Epithelial cell of proximal tubule (primary cell): ENCODE measurements at regions not wholly inside any gene's neighbourhood (a gene's known extent, or its start where the extent isn't known, plus 50 kb on each side); places are given as distances from the start of the nearest gene placed in this dataset.

Source experiments
- DNase-seq: peaks from one replicate; pipeline ENCODE4 v3.0.0-alpha.2; 2011; ENCODE audit warnings: low read depth
- H3K4me3 ChIP-seq: 2 replicates; pipeline ENCODE4 v1.5.1; 2011; ENCODE audit warnings: low read depth, mild to moderate bottlenecking, low read length
- CTCF ChIP-seq: conservative IDR thresholded peaks from 2 replicates; pipeline ENCODE4 v1.5.1; 2012; ENCODE audit warnings: low read depth, mild to moderate bottlenecking, low read length

DNA sequence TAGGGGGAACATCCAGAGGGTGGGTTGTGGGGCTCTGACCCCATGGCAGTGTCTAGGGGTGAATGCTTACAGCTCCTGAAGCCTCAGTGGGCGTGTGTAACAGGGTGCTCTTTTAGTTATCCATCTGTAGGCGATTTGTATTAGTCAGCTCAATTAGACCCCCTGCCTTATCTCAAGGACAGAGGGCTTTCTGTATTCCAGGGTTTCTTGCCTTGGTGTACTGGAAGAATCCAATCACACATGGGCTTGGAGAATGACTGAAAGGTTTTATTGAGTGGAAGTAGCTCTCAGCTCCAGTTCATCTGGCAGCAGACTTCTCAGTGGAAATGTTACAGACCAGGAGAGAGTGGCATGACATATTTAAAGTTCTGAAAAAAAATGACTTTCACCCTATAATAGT lies 334.0 kb upstream of the GCFC2 start:
- DNase-seq, result no peak
- no peak for TF ChIP-seq CTCF
- no peak overlapping the region for H3K4me3 ChIP-seq

DNA sequence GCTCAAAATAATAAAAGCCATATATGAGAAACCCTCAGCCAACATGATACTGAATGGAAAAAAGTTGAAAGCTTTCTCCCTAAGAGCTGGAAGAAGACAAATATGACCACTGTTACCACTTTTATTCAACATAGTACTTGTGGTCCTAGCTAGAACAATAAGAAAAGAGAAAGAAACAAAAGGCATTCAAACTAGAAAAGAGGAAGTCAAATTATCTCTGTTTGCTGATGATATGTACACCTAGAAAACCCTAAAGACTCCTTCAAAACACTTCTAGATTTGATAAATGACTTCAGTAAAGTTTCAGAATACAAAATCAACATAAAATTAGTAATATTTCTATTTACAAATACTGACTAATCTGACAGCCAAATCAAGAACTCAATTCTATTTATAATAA lies 328.8 kb upstream of the GCFC2 start:
- DNase-seq, result no peak
- no peak for TF ChIP-seq CTCF
- no peak overlapping the region for H3K4me3 ChIP-seq

GRCh38 chr2:76027761-76028160 lies 317.0 kb upstream of the GCFC2 start:
- no peak for TF ChIP-seq CTCF
- no peak for DNase-seq
- no peak overlapping the region for H3K4me3 ChIP-seq

DNA sequence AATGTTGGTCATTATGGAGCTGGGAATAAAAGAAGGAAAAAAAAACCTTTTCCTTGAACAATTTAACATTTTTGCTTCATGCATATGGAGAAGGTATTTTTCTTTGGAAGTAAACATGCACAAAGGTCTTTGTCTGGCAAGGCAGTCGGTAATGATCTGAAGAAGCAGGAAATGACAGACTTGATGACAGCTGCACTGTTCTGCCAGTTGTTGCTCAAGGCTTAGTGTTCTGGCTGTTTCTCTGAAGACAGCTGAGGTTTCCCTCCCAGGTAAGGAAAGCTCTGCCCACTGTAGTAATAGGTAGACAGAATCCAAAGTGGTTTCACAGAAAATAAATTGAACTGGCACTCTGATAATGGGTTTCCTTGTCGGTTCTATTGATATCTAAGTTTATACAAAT lies 308.4 kb upstream of the GCFC2 start:
- no peak overlapping the region for H3K4me3 ChIP-seq
- DNase-seq, result no peak
- no peak for TF ChIP-seq CTCF

DNA sequence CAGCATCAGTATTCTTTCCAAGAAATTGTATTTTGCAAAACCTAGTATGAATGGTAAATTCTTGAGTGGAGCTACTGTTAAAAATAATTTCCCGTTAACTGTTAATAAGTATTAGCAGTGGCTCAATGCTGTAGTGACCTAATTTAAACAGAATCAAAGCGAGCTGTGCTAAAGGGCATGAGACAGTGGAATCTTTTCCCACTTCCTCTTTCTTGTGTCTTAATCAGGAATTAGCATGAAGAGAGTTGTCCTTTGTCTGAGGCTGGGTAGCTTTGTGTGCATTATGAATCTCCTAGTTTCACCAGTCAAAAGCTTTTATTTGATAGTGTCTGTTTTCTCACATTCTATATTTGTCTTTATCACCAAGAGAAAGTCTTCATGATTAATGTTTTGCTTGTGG lies 298.8 kb upstream of the GCFC2 start:
- no peak for TF ChIP-seq CTCF
- DNase-seq, result no peak
- no peak overlapping the region for H3K4me3 ChIP-seq

DNA sequence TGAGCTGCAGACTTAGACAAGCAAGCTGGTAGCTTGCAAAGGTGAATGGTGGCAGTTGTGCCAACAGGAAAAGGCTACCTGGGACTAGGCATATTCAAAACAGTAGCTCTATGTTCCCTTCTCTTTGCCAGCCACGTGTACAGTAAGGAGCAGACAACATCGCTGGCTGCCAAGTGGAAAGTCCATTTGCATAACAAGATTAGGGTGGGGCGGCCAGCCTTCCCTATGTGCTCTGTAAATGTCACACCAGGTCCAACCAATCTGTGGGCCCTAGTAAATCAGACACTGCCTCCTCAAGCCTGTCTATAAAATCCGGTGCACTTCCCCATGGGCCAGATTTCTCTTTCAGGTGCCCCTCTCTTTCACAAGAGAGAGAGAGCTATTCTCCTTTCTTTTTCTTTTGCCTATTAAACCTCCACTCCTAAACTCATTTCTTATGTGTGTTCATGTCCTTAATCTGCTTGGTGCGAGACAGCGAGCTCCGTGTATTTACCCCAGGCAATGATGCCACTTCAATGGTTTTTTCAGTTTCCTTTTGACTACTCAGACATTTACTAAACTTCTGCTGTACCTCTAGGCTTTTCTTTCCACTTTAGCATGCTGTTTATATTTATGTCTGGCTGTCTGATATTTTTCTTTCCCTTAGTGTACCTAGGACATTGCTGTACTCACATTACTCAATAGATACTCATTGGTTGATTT lies 297.4 kb upstream of the GCFC2 start:
- H3K4me3 ChIP-seq, result no peak overlapping the region
- no peak for TF ChIP-seq CTCF
- DNase-seq, result no peak

DNA sequence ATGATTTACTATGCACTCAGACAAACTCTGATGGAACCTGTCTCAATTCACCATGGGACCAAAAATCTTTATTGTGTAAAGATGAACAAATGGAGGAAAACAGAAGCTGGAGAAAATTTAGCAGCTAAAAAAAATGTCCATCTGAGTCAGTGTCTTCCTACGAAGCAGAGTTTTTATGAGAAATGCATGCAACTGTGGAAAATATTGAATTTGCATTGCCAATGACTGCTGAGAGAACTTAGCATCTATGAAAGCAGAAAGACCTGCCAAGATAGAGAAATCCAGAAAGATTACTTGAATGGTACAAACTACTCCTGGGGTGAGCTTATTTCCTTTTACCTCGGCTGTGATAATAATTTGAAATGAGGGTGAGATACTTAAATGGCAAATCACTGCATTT lies 289.7 kb upstream of the GCFC2 start:
- no peak for TF ChIP-seq CTCF
- no peak for DNase-seq
- no peak overlapping the region for H3K4me3 ChIP-seq
